ENCODE measurements at regions not wholly inside any gene's neighbourhood (a gene's known extent, or its start where the extent isn't known, plus 50 kb on each side); places are given as distances from the start of the nearest gene placed in this dataset.
"Not testable (repeated sequence)": the region's sequence is repeated elsewhere in the genome, so short reads cannot be mapped to it uniquely, and the experiment has no call there.

DNA sequence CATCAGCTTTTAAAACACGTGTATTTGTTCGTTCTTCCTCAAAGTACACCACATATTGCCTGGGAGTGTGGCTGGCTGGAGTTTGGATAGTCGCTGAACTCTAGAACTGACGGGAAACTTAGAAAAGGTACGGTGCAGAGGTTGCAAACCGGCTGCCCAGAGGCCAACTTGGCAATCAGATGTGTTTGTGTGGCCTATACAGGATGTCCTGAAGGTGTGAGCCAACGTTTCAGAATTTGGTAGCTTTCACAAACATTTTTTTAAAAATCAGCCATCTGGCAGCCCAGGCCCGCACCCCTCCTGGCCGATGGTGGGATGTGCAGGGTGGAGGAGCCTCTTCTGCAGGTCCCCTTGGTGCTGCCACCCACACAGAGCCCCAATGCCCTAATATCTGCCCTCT lies 73.6 kb upstream of the SLC25A33 start:
- no peak for DNase-seq (ENCODE audit: low read depth in 2 of 2)

DNA sequence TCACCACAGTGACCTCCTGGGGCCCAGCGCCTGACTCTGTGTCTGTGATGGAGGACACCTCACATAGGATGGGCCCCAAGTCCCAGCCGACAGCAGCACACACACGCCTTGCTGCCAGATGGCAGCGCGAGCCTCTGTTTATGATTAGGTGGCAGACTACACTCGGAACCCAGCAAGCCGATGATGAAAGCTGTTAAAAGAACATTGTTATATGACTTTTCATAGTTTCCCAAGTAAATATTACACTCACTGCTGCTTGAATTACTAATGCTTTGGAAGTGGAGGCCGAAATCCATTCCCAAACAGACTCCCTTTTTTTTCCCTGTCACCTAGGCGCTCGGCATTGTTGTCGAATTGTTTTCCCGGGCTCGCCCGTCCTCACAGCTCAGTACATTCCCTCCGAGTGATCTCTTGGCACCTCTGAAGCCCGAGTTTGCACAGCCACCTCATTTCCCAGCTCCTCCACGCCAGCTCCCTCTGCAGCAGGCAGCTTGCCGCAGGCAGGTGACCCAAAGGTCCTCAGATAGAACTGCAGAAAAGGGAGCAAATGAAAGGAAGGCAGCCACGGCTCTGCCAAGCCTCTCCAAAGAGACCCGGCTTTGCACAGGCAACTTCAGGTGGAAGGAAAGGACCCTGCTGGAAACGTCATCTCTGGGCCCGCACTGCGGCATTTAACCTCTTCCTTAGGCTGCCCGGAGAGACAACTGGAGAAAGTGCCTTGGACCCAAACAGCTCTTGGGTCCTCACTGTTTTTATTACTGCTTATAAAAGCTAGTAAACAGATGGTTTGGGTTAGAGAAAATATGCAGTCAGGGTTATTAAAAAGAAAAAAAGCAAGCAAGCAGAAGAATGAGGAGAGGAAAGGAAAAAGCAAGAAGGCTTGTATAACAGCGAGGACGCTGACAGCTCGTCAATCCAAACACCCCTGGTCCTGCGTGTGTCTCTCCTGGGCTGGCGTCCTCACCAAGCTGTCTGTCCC lies 72.2 kb upstream of the SLC25A33 start:
- DNase-seq (ENCODE audit: low read depth in 2 of 2): no peak

DNA sequence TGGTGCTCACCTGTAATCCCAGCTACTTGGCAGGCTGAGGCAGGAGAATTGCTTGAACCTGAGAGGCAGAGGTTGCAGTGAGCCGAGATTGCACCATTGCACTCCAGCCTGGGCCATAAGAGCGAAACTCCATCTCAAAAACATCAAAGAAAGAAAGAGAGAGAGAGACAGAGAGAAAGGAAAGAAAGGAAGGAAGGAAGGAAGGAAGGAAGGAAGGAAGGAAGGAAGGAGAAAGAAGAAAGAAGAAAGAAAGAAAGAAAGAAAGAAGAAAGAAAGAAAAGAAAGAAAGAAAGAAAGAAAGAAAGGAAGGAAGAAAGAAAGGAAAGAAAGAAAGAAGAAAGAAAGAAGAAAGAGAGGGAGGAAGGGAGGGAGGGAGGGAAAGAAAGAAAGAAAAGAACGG lies 69.4 kb upstream of the SLC25A33 start:
- not testable (repeated sequence) for DNase-seq (ENCODE audit: low read depth in 2 of 2)

- no peak for DNase-seq (ENCODE audit: low read depth in 2 of 2)
Observed at GRCh38 chr1:9471679-9472078, 67.6 kb upstream of the SLC25A33 start.

GRCh38 chr1:9472386-9473031 lies 66.8 kb upstream of the SLC25A33 start:
- DNase-seq (ENCODE audit: low read depth in 2 of 2): no peak

DNA sequence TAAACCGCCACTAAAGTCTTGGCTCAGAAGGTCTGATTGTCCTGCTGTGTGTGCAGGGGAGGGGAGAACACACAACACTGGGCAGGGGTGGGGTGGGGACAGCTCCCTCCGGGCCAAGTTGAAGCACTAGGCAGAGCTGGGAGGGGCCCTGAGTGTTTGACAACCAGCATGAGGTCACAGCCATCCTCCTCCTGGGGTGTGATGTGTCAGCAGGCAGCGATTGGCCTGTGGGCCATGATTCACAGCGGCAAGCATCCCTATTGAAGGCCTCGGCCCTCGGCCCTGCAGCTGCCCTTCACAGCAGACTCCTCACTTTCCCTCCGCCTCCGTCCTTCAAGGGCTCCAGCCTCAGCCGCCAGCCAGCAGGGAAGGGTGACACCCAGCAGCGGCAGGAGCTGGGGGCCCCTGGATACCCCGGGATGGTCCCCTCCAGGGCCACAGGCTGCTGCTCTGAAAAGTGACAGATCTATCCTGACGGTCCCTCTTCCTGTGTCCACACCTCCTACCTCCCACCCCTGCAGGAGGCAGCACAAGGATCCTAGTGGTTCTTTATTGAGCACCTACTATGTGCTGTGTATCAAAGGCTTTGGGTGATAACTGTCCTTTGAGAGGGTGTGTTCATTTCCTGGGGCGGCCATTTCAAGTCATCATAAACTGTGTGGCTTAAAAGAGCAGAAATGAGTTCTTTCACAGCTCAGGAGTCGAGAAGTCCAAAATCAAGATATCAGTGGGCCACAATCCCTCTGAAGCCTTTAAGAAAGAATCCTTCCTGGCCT lies 66.0 kb upstream of the SLC25A33 start:
- DNase-seq (ENCODE audit: low read depth in 2 of 2): no peak

- no peak for DNase-seq (ENCODE audit: low read depth in 2 of 2)
Observed at GRCh38 chr1:9475061-9475627, 64.1 kb upstream of the SLC25A33 start.

DNA sequence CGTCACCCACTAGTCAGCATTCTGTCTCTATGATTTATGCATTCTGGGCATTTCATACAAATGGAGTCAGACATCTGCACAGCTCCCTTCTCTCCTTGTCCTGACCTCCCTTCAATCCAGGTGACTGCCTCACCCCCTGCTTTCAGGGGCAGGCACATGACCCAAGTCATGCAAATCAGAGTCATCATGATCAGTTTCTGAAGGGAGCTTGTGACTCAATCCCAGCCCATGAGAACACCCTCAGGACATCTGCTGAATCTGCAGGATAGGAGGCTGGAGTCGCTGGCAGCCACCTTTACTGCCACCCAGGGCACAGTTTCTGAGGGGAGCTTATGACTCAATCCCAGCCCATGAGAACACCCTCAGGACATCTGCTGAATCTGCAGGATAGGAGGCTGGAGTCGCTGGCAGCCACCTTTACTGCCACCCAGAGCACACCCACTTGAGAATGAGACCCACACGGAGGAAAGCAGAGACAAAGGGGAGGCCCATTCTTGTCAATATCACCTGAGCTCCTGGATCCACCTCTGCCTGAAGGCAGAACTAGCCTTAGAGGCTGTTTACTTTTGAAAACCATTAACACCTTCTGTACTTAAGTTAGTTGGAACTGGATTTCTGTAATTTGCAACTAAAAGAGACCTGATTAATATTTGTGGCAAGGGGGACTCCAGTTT lies 62.3 kb upstream of the SLC25A33 start:
- DNase-seq (ENCODE audit: low read depth in 2 of 2): no peak

DNA sequence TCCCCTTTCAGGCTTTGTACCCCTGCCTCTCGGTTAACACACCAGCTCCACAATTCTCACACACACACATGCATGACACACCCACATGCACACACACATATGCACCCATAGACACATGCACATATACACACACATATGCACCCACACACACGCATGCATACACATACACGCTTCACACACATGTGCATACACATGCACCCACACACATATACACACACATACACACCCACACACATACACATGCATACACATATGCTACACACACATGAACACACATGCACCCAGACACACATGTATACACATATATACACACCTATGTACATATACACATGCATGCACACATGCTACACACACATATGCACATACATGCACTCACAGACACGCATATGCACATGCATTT lies 61.7 kb upstream of the SLC25A33 start:
- no peak for DNase-seq (ENCODE audit: low read depth in 2 of 2)

- DNase-seq (ENCODE audit: low read depth in 2 of 2): no peak
Observed at GRCh38 chr1:9478021-9478420, 61.2 kb upstream of the SLC25A33 start.

GRCh38 chr1:9481048-9481447 lies 58.2 kb upstream of the SLC25A33 start:
- DNase-seq (ENCODE audit: low read depth in 2 of 2): no peak

GRCh38 chr1:9482403-9482802 lies 56.9 kb upstream of the SLC25A33 start:
- no peak for DNase-seq (ENCODE audit: low read depth in 2 of 2)

- no peak for DNase-seq (ENCODE audit: low read depth in 2 of 2)
Observed at GRCh38 chr1:9482816-9483572, 56.3 kb upstream of the SLC25A33 start.

- DNase-seq (ENCODE audit: low read depth in 2 of 2): no peak
Observed at GRCh38 chr1:9486466-9487140, 52.7 kb upstream of the SLC25A33 start.
